Mesendoderm (in vitro differentiated cells): ENCODE measurements at regions not wholly inside any gene's neighbourhood (a gene's known extent, or its start where the extent isn't known, plus 50 kb on each side); places are given as distances from the start of the nearest gene placed in this dataset.

ENCODE experiments used
- DNase-seq: peaks from one replicate; pipeline ENCODE4 v3.0.0; 2013
- H2AK5ac ChIP-seq: 2 replicates; pipeline ENCODE4 v1.6.1; 2013; ENCODE audit warnings: low read length, inconsistent platforms
- H2BK120ac ChIP-seq: 2 replicates; pipeline ENCODE4 v1.6.1; 2013; ENCODE audit warnings: low read depth, mild to moderate bottlenecking, low read length, moderate library complexity, mixed read lengths
- H2BK15ac ChIP-seq: replicated peaks from 2 replicates; pipeline ENCODE4 v1.6.1; 2013; ENCODE audit warnings: low read depth, mild to moderate bottlenecking, moderate library complexity
- H2BK5ac ChIP-seq: 2 replicates; pipeline ENCODE4 v1.6.1; 2013; ENCODE audit warnings: low read length, inconsistent platforms
- H3K18ac ChIP-seq: 2 replicates; pipeline ENCODE4 v1.6.1; 2013; ENCODE audit warnings: mild to moderate bottlenecking, low read length, mixed read lengths
- H3K23ac ChIP-seq: one replicate; pipeline ENCODE4 v1.6.1; 2013; ENCODE audit warnings: low read length
- H3K27ac ChIP-seq: 2 replicates; pipeline ENCODE4 v1.5.1; 2013; ENCODE audit warnings: low read depth, mild to moderate bottlenecking, inconsistent platforms, low read length, moderate library complexity
- H3K27me3 ChIP-seq: 2 replicates; pipeline ENCODE4 v1.6.1; 2013; ENCODE audit warnings: low read length, control low read depth, mild to moderate bottlenecking, inconsistent platforms; ENCODE audit not compliant: insufficient read depth, poor library complexity
- H3K36me3 ChIP-seq: 2 replicates; pipeline ENCODE4 v1.6.1; 2013; ENCODE audit warnings: low read length, inconsistent platforms; ENCODE audit not compliant: control insufficient read depth, insufficient read depth
- H3K4ac ChIP-seq: one replicate; pipeline ENCODE4 v1.6.1; 2013; ENCODE audit warnings: low read depth, mild to moderate bottlenecking, low read length, moderate library complexity
- H3K4me1 ChIP-seq: 2 replicates; pipeline ENCODE4 v1.6.1; 2013; ENCODE audit warnings: low read depth, low read length, inconsistent platforms; ENCODE audit not compliant: control insufficient read depth
- H3K4me2 ChIP-seq: 2 replicates; pipeline ENCODE4 v1.6.1; 2013; ENCODE audit warnings: low read length
- H3K4me3 ChIP-seq: 2 replicates; pipeline ENCODE4 v1.5.1; 2013; ENCODE audit warnings: mild to moderate bottlenecking, low read length
- H3K56ac ChIP-seq: one replicate; pipeline ENCODE4 v1.6.1; 2013; ENCODE audit warnings: low read length
- H3K79me1 ChIP-seq: 2 replicates; pipeline ENCODE4 v1.6.1; 2013; ENCODE audit warnings: low read length, inconsistent platforms
- H3K79me2 ChIP-seq: 2 replicates; pipeline ENCODE4 v1.6.1; 2013; ENCODE audit warnings: mild to moderate bottlenecking, low read length; ENCODE audit not compliant: control insufficient read depth, insufficient read depth
- H3K9ac ChIP-seq: 2 replicates; pipeline ENCODE4 v1.6.1; 2013; ENCODE audit warnings: low read length, inconsistent platforms
- H4K5ac ChIP-seq: one replicate; pipeline ENCODE4 v1.6.1; 2013; ENCODE audit warnings: low read length
- H4K8ac ChIP-seq: one replicate; pipeline ENCODE4 v1.6.1; 2013; ENCODE audit warnings: low read depth, mild to moderate bottlenecking, control low read depth, low read length, moderate library complexity
- WGBS: extraction: QIAGEN DNeasy Blood & Tissue Kit; methylation state at CpG from one replicate; pipeline ENCODE4 v1.1.7; 2013; ENCODE audit warnings: low lambda C conversion rate, missing lambda C conversion rate; ENCODE audit not compliant: insufficient coverage; ENCODE audit errors: extremely low coverage; 5-methylcytosine and 5-hydroxymethylcytosine counted together

DNA sequence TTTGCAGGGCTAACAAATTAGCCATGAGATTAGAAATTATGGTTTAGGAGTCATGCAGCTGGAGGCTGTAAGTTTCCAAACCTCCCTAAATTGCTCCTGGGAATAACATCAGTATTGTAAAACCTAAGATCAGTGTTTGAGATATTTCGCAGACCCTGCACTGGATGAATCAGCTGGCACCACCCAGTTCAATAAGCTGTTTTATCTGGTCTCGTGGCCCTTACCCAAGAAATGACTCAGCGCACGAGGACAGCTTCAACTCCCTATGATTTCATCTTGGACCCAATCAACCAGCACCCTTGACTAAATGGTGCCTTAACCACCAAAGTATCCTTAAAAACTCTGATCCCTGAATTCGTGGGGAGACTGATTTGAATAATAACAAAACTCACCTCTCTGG, 482.0 kb upstream of the PCDH15 start:
- Histone ChIP-seq H3K4ac (no peak overlapping the region), H3K79me1 (no peaks in the 10 kb centered on the region), H3K23ac (no peak overlapping the region), H3K18ac (no peak overlapping the region), H3K27me3 (no peaks in the 10 kb centered on the region), H3K4me2 (no peak overlapping the region), H2BK120ac (no peak overlapping the region), H3K56ac (no peak overlapping the region), H3K36me3 (no peaks in the 10 kb centered on the region), H2AK5ac (no peak overlapping the region), H3K4me3 (no peak overlapping the region), H4K5ac (no peak overlapping the region), H2BK15ac (no peak overlapping the region), H3K9ac (no peak overlapping the region), H3K79me2 (no peaks in the 10 kb centered on the region), H2BK5ac (no peak overlapping the region), H4K8ac (no peak overlapping the region), H3K4me1 (no peaks in the 10 kb centered on the region), H3K27ac (no peak overlapping the region)
- DNase-seq: no peak
- WGBS: no CpG with 5 or more reads among the region's 5 CpGs

- no peak for DNase-seq
- no CpG with 5 or more reads among the region's 1 CpG for WGBS
- no peak overlapping the region for H4K8ac ChIP-seq
- H3K23ac ChIP-seq: no peak overlapping the region
- H3K4ac ChIP-seq: no peak overlapping the region
- H3K27me3 ChIP-seq: no peaks in the 10 kb centered on the region
- H3K79me1 ChIP-seq: no peaks in the 10 kb centered on the region
- no peak overlapping the region for H2BK15ac ChIP-seq
- H3K4me1 ChIP-seq: no peaks in the 10 kb centered on the region
- H2BK120ac ChIP-seq: no peak overlapping the region
- H2BK5ac ChIP-seq: no peak overlapping the region
- no peak overlapping the region for H3K18ac ChIP-seq
- no peak overlapping the region for H3K27ac ChIP-seq
- H4K5ac ChIP-seq: no peak overlapping the region
- no peak overlapping the region for H3K9ac ChIP-seq
- no peak overlapping the region for H2AK5ac ChIP-seq
- H3K4me3 ChIP-seq: no peak overlapping the region
- no peaks in the 10 kb centered on the region for H3K79me2 ChIP-seq
- H3K36me3 ChIP-seq: no peaks in the 10 kb centered on the region
- H3K4me2 ChIP-seq: no peak overlapping the region
- H3K56ac ChIP-seq: no peak overlapping the region
Observed at GRCh38 chr10:55280696-55281095, 479.7 kb upstream of the PCDH15 start.

- WGBS: no CpG with 5 or more reads among the region's 2 CpGs
- H2AK5ac ChIP-seq: no peak overlapping the region
Observed at GRCh38 chr10:55277549-55277948, 476.5 kb upstream of the PCDH15 start.

GRCh38 chr10:55274367-55274766, 473.3 kb upstream of the PCDH15 start:
- Histone ChIP-seq H3K4me3 (no peak overlapping the region), H3K4ac (no peak overlapping the region), H2AK5ac (no peak overlapping the region), H4K8ac (no peak overlapping the region), H3K27me3 (no peaks in the 10 kb centered on the region), H3K9ac (no peak overlapping the region), H3K23ac (no peak overlapping the region), H4K5ac (no peak overlapping the region), H3K27ac (no peak overlapping the region), H3K36me3 (no peaks in the 10 kb centered on the region), H3K79me1 (no peaks in the 10 kb centered on the region), H2BK5ac (no peak overlapping the region), H3K4me1 (no peaks in the 10 kb centered on the region), H2BK120ac (no peak overlapping the region), H3K79me2 (no peaks in the 10 kb centered on the region), H3K4me2 (no peak overlapping the region), H2BK15ac (no peak overlapping the region), H3K56ac (no peak overlapping the region), H3K18ac (no peak overlapping the region)
- no peak for DNase-seq
- WGBS: no CpG with 5 or more reads among the region's 2 CpGs

More at GRCh38 chr10:55277549-55277948, 476.5 kb upstream of the PCDH15 start:
- Histone ChIP-seq H3K79me2 (no peaks in the 10 kb centered on the region), H2BK120ac (no peak overlapping the region), H3K4me1 (no peaks in the 10 kb centered on the region), H3K4me3 (no peak overlapping the region), H2BK5ac (no peak overlapping the region), H2BK15ac (no peak overlapping the region), H3K9ac (no peak overlapping the region), H3K36me3 (no peaks in the 10 kb centered on the region), H3K18ac (no peak overlapping the region), H3K4me2 (no peak overlapping the region), H4K5ac (no peak overlapping the region), H4K8ac (no peak overlapping the region), H3K27me3 (no peaks in the 10 kb centered on the region), H3K27ac (no peak overlapping the region), H3K79me1 (no peaks in the 10 kb centered on the region), H3K23ac (no peak overlapping the region), H3K4ac (no peak overlapping the region), H3K56ac (no peak overlapping the region)
- DNase-seq: no peak

GRCh38 chr10:55273946-55274345, 472.9 kb upstream of the PCDH15 start:
- H3K79me1 ChIP-seq: no peaks in the 10 kb centered on the region
- H3K27me3 ChIP-seq: no peaks in the 10 kb centered on the region
- H3K79me2 ChIP-seq: no peaks in the 10 kb centered on the region
- no peak overlapping the region for H3K9ac ChIP-seq
- no peak for DNase-seq
- H2BK15ac ChIP-seq: no peak overlapping the region
- H3K36me3 ChIP-seq: no peaks in the 10 kb centered on the region
- H3K4ac ChIP-seq: no peak overlapping the region
- no peak overlapping the region for H3K4me2 ChIP-seq
- H2BK120ac ChIP-seq: no peak overlapping the region
- no peak overlapping the region for H4K5ac ChIP-seq
- H3K56ac ChIP-seq: no peak overlapping the region
- no peaks in the 10 kb centered on the region for H3K4me1 ChIP-seq
- no peak overlapping the region for H2BK5ac ChIP-seq
- no peak overlapping the region for H2AK5ac ChIP-seq
- no peak overlapping the region for H3K23ac ChIP-seq
- no peak overlapping the region for H4K8ac ChIP-seq
- no peak overlapping the region for H3K4me3 ChIP-seq
- no peak overlapping the region for H3K18ac ChIP-seq
- H3K27ac ChIP-seq: no peak overlapping the region

DNA sequence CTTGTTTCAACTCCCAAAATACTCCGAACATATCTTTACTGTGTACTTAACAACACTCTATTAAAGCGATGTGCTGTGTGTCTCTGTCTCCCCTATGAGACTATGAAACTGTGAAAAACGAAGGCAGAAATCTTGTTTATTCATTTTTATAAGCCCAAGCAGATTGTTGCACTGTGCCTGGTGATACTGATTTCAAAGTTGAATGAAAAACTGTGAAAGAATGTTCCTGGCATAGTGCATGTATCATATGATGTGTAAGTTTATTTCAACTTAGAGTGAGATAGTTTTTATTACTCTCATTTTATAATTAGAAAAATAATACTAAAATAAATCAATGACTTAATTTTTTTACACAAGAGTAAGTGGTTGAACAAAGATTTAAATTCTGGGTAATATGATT, 471.9 kb upstream of the PCDH15 start:
- H2BK120ac ChIP-seq: no peak overlapping the region
- no peak overlapping the region for H4K8ac ChIP-seq
- no peak overlapping the region for H2BK15ac ChIP-seq
- no peak overlapping the region for H3K18ac ChIP-seq
- H3K36me3 ChIP-seq: no peaks in the 10 kb centered on the region
- H3K27me3 ChIP-seq: no peaks in the 10 kb centered on the region
- no peak overlapping the region for H3K4ac ChIP-seq
- no CpG with 5 or more reads among the region's 3 CpGs for WGBS
- no peak overlapping the region for H4K5ac ChIP-seq
- H3K4me3 ChIP-seq: no peak overlapping the region
- no peak overlapping the region for H3K9ac ChIP-seq
- H3K79me2 ChIP-seq: no peaks in the 10 kb centered on the region
- H3K4me1 ChIP-seq: no peaks in the 10 kb centered on the region
- no peak overlapping the region for H3K27ac ChIP-seq
- H3K4me2 ChIP-seq: no peak overlapping the region
- no peaks in the 10 kb centered on the region for H3K79me1 ChIP-seq
- no peak overlapping the region for H2AK5ac ChIP-seq
- H2BK5ac ChIP-seq: no peak overlapping the region
- no peak overlapping the region for H3K23ac ChIP-seq
- H3K56ac ChIP-seq: no peak overlapping the region
- no peak for DNase-seq
